ENCODE measurements at regions not wholly inside any gene's neighbourhood (a gene's known extent, or its start where the extent isn't known, plus 50 kb on each side); places are given as distances from the start of the nearest gene placed in this dataset.

DNA sequence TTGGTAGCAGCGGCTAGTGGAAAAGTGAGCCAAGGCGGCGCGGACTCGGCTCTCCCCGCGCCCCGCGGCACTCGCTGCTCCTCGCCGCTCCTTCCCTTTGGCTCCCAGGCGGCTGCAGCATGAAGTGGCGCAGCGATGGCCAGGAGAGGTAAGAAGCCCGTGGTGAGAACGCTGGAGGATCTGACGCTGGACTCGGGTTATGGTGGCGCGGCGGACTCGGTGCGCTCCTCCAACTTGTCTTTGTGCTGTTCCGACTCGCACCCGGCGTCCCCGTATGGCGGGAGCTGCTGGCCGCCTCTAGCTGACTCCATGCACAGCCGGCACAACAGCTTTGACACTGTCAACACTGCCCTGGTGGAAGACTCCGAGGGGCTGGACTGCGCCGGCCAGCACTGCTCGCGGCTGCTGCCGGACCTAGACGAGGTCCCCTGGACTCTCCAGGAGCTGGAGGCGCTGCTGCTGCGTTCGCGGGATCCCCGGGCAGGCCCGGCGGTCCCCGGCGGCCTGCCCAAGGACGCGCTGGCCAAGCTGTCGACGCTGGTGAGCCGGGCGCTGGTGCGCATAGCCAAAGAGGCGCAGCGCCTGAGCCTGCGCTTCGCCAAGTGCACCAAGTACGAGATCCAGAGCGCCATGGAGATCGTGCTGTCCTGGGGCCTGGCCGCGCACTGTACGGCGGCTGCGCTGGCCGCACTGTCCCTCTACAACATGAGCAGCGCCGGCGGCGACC lies 225.6 kb upstream of the CRY1 start:
- ChIA-PET POLR2A (ENCODE audit: partially characterized antibody) (interaction anchor here (0.6 to 1.4 kb wide), 6 partner anchors 11 to 187 kb away, joined by 3 to 5 read pairs (median 4); no protein-coding TSS in a partner anchor), CTCF (ENCODE audit: partially characterized antibody) (interaction anchor here (0.5 to 7.8 kb wide), 10 partner anchors 9 to 334 kb away, joined by 3 to 94 read pairs (median 3); no protein-coding TSS in a partner anchor)
- Histone ChIP-seq H3K9ac (replicated peaks in 1 of 4; ENCODE audit: extremely low read depth in 1 of 4, low read depth in 3 of 4, low read length in 3 of 4) (peak overlapping the region in 2 of 4 experiments; percentile 45; a peak in 3 of 7 replicates), H2AFZ (ENCODE audit: low read length) (peak overlapping the region; percentile 23; the same call in 1 of the 2 replicates), H2AK5ac (ENCODE audit: low read depth, low read length) (no peak overlapping the region), H3K79me1 (ENCODE audit: low read depth, low read length) (no peaks in the 10 kb centered on the region), H4K8ac (ENCODE audit: extremely low read depth, insufficient read depth, low read length) (peak overlapping the region; percentile 83; the same call in 1 of the 2 replicates), H4K20me1 (replicated peaks in 1 of 2; ENCODE audit: control insufficient read depth in 1 of 2, insufficient read depth in 2 of 2, low read length in 2 of 2) (peaks cover 0 to 9% of the 10 kb centered on the region in 2 experiments), H3K27ac (ENCODE audit: low read depth, low read length) (no peak overlapping the region), H2BK120ac (replicated peaks; ENCODE audit: low read depth, low read length) (no peak overlapping the region), H3K56ac (replicated peaks; ENCODE audit: insufficient read length, low read depth, low read length) (no peak overlapping the region), H3K23ac (ENCODE audit: insufficient read length) (no peak overlapping the region), H3K4ac (replicated peaks; ENCODE audit: insufficient read length, low read depth, low read length) (no peak overlapping the region), H2BK12ac (ENCODE audit: low read depth, low read length) (peak overlapping the region; percentile 13; the same call in 1 of the 2 replicates), H3K36me3 (ENCODE audit: control insufficient read depth in 2 of 4, insufficient read depth in 4 of 4, low read length in 3 of 4) (no peaks in the 10 kb centered on the region), H3K27me3 (replicated peaks in 1 of 4; ENCODE audit: control insufficient read depth in 3 of 4, extremely low read depth in 1 of 4, insufficient read depth in 3 of 4, low read length in 3 of 4) (peaks cover 7 to 37% (median 34%) of the 10 kb centered on the region in 4 experiments), H3K4me2 (ENCODE audit: insufficient read depth in 1 of 2, low read depth in 2 of 2, low read length in 2 of 2) (peak overlapping the region; percentile 84 to 98), H2BK15ac (ENCODE audit: low read length) (peak overlapping the region; percentile 90; the same call in 1 of the 2 replicates), H3K23me2 (ENCODE audit: low read depth, low read length) (peaks cover 32% of the 10 kb centered on the region), H3K4me1 (replicated peaks in 1 of 4; ENCODE audit: control insufficient read depth in 3 of 4, insufficient read depth in 4 of 4, low read length in 3 of 4) (peaks cover 0 to 12% (median 5%) of the 10 kb centered on the region in 4 experiments; a peak in 4 of 7 replicates), H3K9me3 (ENCODE audit: insufficient read depth in 2 of 2, low read depth in 1 of 2, low read length in 1 of 2) (no peaks in the 10 kb centered on the region), H2BK20ac (ENCODE audit: low read length) (no peak overlapping the region), H2BK5ac (ENCODE audit: low read depth, low read length) (no peak overlapping the region), H3K79me2 (ENCODE audit: control insufficient read depth in 1 of 2, insufficient read depth in 2 of 2, low read length in 2 of 2) (no peaks in the 10 kb centered on the region), H3K18ac (ENCODE audit: extremely low read depth, low read length) (no peak overlapping the region), H4K5ac (ENCODE audit: insufficient read length, low read depth, low read length) (no peak overlapping the region), H4K91ac (replicated peaks; ENCODE audit: insufficient read length, low read length) (no peak overlapping the region), H3K14ac (ENCODE audit: insufficient read length) (no peak overlapping the region), H3K4me3 (ENCODE audit: extremely low read depth in 1 of 4, insufficient read depth in 2 of 4, low read depth in 3 of 4, low read length in 4 of 4) (peak overlapping the region; percentile 55 to 77 (median 68))
- DNase-seq (ENCODE audit: low read depth in 1 of 2, low spot score in 2 of 2) = peak in 1 of 2 experiments; percentile 75
- no peak for FAIRE-seq
- 1% methylated on average over 66 of the region's 72 CpGs; no CpG with 5 or more reads in 1 of the 2 experiments for WGBS, 2 experiments (ENCODE audit: extremely low coverage in 1 of 2, insufficient coverage in 1 of 2, insufficient read length in 1 of 2, insufficient replicate concordance in 2 of 2, low coverage in 1 of 2, low lambda C conversion rate in 2 of 2, missing lambda C conversion rate in 1 of 2)
- TF ChIP-seq CBX5 (IDR thresholded peaks at IDR 0.05; ENCODE audit: low read depth, low read length) = no peak
- TF ChIP-seq CTBP2 (IDR thresholded peaks at IDR 0.05; ENCODE audit: borderline replicate concordance, insufficient read depth, insufficient read length, low read length) = no peak
- no peak for TF ChIP-seq ZNF274 (IDR thresholded peaks at IDR 0.05; ENCODE audit: borderline replicate concordance, extremely low read depth, low read length)
- TF ChIP-seq POLR2AphosphoS5 (IDR thresholded peaks at IDR 0.05; ENCODE audit: low read depth, low read length) = no peak
- TF ChIP-seq CBX8 (IDR thresholded peaks at IDR 0.05; ENCODE audit: borderline replicate concordance, low read depth, low read length) = no peak
- no peak for TF ChIP-seq CHD1 (IDR thresholded peaks at IDR 0.05; ENCODE audit: low read depth, low read length)
- TF ChIP-seq KDM4A (IDR thresholded peaks at IDR 0.05; ENCODE audit: low read depth, low read length, severe bottlenecking) = peak; percentile 5
- no peak for TF ChIP-seq JUND (IDR thresholded peaks at IDR 0.05; ENCODE audit: low read length)
- TF ChIP-seq, protein P1, sequence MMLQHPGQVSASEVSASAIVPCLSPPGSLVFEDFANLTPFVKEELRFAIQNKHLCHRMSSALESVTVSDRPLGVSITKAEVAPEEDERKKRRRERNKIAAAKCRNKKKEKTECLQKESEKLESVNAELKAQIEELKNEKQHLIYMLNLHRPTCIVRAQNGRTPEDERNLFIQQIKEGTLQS (IDR thresholded peaks at IDR 0.05; ENCODE audit: insufficient read depth, low read depth, low read length) = no peak
- TF ChIP-seq EZH2 (IDR thresholded peaks at IDR 0.05; ENCODE audit: low read depth, low read length, severe bottlenecking) = peak; percentile 77
- no peak for TF ChIP-seq SP1 (IDR thresholded peaks at IDR 0.05; ENCODE audit: low read depth, low read length)
- no peak for TF ChIP-seq KDM5A (IDR thresholded peaks at IDR 0.05; ENCODE audit: low read length)

Data from H1 (cell line).